NCI-H1694 treated with DMSO at 0.1 percent for 48 hours (cell line): ENCODE measurements at regions not wholly inside any gene's neighbourhood (a gene's known extent, or its start where the extent isn't known, plus 50 kb on each side); places are given as distances from the start of the nearest gene placed in this dataset.
A peak's percentile ranks its signal among the peaks of the same experiment; 100 is the strongest.
"Not testable (repeated sequence)": the region's sequence is repeated elsewhere in the genome, so short reads cannot be mapped to it uniquely, and the experiment has no call there.

Experiments used
- DNase-seq: peaks from one replicate; lab custom pipeline; 2025; lab: John Stamatoyannopoulos, UW

DNA sequence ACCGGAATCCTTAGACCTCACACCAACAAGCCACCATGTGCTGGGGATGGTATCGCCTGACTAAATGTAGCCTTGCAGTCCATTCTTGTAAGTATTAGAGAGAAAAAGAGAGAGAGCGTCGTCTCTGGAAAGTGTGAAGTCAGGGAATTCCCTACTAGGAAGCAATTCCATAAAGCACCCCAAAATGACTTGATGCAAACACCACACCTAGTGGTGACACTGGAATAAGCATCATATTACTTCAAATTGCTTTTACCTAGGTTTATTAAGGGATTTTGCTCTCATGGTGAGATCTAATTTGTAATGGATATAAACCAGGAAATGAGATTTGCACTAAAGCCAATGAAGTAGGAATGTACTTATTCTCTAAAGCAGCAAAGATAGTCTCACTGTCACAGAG, 111.4 kb upstream of the METTL9 start:
- not testable (repeated sequence) for DNase-seq

GRCh38 chr16:21499046-21499445, 100.3 kb upstream of the METTL9 start:
- DNase-seq, result not testable (repeated sequence)

DNA sequence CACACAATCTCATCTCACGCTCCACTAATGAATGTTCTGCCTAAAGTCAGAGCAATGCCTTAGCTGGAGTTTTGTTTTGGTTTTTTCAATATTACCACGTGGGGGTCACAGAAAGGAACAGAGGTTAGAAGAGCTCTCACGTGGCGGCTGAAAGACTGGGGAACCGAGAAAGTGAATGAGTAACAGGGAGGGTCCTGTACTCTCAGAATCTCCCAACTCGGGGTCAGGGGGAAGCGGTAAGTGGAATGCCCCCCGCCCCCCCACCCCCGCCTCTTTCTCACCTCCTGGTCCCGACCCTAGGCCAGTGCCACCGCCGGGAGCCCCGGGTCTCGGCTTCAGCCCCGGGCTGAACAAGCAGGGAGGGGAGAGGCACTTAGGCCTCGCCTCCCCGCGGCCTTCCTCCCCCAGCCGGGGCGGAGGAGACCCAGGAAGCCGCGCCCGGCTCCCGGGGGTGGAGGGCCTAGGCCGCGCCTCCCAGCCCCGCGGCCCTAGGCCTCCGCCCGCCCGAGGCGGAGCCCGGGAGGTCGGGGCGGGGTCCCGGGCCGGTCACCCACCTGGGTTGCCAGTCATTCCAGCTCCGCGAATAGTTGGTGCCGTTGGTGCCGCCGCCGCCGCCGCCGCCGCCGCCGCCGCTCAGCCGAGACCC, 98.0 kb upstream of the METTL9 start:
- DNase-seq, result not testable (repeated sequence)

GRCh38 chr16:21501869-21502667, 97.3 kb upstream of the METTL9 start:
- peak; percentile 47 for DNase-seq

- not testable (repeated sequence) for DNase-seq
These were observed 95.8 kb upstream of the METTL9 start for GRCh38 chr16:21503574-21503920.

DNA sequence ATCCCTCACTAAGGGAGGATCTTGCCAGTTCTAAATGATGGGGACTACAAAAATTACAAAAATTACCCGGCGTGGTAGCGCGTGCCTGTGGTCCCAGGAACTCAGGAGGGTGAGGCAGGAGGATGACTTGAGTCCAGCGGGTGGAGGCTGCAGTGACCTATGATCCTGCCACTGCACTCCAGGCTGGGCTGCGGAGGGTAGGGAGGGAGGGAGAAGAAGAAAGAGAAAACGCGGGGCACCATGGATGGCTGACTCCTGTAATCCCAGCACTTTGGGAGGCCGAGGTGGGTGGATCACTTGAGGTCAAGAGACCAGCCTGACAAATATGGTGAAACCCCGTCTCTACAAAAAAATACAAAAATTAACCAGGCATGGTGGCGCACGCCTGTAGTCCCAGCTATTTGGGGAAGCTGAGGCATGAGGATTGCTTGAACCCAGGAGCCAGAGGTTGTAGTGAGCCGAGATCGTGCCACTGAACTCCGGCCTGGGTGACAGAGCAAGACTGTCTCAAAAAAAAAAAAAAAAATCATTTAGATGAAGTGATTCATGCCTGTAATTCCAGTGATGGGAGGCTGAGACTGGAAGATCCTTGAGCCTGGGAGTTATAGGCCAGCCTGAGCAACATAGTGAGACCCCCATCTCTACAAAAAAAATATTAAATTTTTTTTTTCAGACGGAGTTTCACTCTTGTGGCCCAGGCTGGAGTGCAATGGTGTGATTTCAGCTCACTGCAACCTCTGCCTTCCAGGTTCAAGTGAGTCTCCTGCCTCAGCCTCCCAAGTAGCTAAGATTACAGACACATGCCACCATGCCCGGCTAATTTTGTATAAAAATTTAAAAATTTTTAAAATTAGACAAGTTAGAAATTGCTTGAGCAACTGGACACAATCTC, 95.2 kb upstream of the METTL9 start:
- not testable (repeated sequence) for DNase-seq

GRCh38 chr16:21505751-21506520, 93.4 kb upstream of the METTL9 start:
- DNase-seq, result not testable (repeated sequence)

DNA sequence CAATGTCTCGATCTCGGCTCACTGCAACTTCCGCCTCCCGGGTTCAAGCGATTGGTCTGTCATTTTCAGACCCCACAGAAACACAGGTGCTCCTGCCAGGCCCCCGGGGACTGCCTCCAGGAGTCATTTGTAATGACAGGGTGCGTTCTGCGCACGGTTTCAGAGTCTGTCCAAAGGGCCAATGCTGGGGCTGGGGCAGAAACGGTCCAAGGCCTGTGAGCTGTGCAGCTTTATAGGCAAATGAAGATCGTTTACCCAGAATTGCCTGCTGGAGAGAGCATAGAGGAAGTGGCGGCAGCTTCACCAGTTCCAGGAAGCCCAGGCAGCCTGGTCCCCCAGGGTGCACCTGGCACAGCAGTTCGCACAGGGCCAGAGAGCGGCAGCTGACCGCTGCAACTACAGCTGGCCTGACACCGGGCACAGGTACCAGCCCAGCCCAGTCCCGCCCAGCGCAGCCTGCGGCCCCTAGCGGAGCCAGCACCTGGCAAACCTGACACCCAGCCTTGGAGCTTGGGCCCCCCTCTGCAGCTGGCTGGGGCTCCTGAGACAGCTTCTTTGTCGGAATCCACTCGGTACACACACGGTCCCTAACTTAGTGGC, 92.4 kb upstream of the METTL9 start:
- not testable (repeated sequence) for DNase-seq

DNA sequence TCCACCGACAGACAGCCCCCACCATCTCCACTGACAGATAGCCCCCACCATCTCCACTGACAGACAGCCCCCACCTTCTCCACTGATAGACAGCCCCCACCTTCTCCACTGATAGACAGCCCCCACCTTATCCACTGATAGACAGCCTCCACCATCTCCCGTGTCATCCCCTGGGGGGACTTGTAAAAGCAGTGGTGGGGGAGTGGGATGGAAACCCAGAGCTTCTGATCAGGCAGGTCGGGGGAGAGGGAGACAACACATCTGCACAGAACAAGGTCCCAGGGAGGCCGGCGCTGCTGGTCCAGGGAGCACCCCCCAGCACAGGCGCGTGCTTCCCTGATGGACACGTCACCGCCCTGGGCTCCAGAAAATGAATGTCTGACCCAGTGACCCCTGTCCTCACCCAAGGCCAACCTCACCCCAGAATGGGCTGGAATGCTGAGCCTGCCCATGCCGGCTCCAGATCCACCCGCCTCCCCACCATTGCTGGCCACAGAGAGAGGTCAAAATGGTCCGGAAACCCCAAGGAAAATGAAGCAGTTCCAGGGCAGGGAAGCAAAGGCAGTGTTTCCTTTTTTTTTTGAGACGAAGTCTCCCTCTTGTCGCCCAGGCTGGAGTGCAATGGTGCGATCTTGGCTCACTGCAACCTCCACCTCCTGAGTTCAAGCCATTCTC, 91.6 kb upstream of the METTL9 start:
- DNase-seq, result not testable (repeated sequence)

DNA sequence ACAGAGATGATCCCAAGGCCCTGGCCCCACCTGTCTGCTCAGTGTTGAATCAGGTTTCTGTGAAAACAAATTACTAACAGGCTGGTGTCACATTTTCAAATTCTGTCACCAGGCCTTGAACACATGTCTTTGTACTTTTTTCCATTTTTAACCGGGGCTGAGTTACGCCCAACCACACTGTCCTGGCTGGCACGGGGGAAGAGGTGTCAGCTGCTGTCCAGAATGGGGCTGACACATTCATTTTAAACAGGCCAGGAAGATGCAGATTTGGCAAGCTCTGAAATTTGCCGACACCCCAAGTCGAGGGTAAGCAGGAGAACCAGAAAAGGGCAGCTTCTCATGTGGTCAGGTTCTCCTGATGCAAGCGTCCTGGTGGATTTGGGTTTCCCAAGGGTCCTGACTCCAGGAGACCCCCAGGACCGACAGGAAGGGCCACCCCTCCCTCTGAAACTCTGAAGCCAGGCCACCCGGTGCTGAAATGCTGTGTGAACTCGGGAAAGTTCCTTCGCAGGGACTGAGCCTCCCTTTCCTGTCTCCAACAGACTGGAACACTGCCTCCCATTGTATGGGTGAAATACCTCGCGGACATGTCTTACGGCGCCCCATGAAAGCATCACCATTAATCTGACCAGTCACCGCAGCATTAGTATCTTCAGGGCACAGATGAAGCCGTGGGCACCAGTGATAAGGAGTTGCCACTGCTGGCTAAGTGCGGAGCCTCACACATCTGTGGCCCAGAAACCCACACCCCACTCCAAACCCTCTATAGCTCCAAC, 90.5 kb upstream of the METTL9 start:
- DNase-seq, result not testable (repeated sequence)

- not testable (repeated sequence) for DNase-seq
These were observed 89.8 kb upstream of the METTL9 start for GRCh38 chr16:21509437-21510086.

DNA sequence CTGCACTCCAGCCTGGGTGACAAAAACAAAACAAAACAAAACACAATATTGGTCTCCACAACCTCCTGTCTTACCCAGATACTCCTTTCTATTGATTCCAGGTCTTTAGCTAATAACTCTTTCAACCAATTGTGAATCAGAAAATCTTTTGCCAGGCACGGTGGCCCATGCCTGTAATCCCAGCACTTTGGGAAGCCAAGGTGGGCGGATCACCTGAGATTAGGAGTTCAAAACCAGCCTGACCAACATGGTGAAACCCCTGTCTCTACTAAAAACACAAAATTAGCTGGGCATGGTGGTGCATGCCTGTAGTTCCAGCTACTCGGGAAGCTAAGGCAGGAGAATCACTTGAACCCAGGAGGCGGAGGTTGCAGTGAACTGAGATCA, 88.5 kb upstream of the METTL9 start:
- not testable (repeated sequence) for DNase-seq

- not testable (repeated sequence) for DNase-seq
These were observed 87.8 kb upstream of the METTL9 start for GRCh38 chr16:21511315-21512210.

- DNase-seq, result not testable (repeated sequence)
These were observed 86.8 kb upstream of the METTL9 start for GRCh38 chr16:21512280-21513192.

GRCh38 chr16:21513337-21513741, 86.0 kb upstream of the METTL9 start:
- DNase-seq, result not testable (repeated sequence)

GRCh38 chr16:21513812-21514473, 85.4 kb upstream of the METTL9 start:
- DNase-seq, result peak; percentile 75

DNA sequence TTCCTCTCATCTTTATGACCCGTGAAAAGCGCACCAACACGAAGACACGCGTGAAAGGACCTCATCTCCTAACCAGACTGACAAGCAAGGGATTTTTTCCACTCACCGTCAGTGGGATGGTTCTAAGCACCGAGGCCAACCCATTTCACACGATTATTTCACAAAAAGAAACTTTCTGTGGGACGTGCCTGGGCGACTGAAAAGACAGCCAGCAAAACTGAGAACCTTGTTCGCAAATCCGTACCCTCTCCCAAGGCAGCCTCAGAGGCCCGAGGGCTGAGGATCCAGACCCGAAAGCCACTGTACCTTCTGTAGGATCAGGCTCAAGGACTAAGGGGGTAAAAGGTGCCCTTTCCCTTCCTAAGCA, 84.9 kb upstream of the METTL9 start:
- DNase-seq, result not testable (repeated sequence)
